GM12892 (cell line): ENCODE measurements at regions not wholly inside any gene's neighbourhood (a gene's known extent, or its start where the extent isn't known, plus 50 kb on each side); places are given as distances from the start of the nearest gene placed in this dataset.

Experiments used
- POLR2A ChIP-seq: IDR thresholded peaks from 2 replicates; pipeline ENCODE4 v1.6.1; 2011; ENCODE audit warnings: low read depth, low read length, control low read depth
- POLR2AphosphoS5 ChIP-seq: IDR thresholded peaks from 2 replicates; pipeline ENCODE4 v1.6.1; 2011; ENCODE audit warnings: low read depth, low read length, control low read depth

- no peak for TF ChIP-seq POLR2A
- TF ChIP-seq POLR2AphosphoS5 = no peak
Observed at GRCh38 chr18:45164551-45164950, 450.7 kb upstream of the SLC14A2 start.
